ENCODE measurements at regions not wholly inside any gene's neighbourhood (a gene's known extent, or its start where the extent isn't known, plus 50 kb on each side); places are given as distances from the start of the nearest gene placed in this dataset.
"Not testable (repeated sequence)": the region's sequence is repeated elsewhere in the genome, so short reads cannot be mapped to it uniquely, and the experiment has no call there.

- H3K27ac ChIP-seq: no peak overlapping the region
- TF ChIP-seq CTCF (IDR thresholded peaks at IDR 0.05): no peak
- TF ChIP-seq POLR2AphosphoS5 (IDR thresholded peaks at IDR 0.05): no peak
- TF ChIP-seq POLR2A (IDR thresholded peaks at IDR 0.05): no peak
- TF ChIP-seq EP300 (IDR thresholded peaks at IDR 0.05): no peak
- no peaks in the 10 kb centered on the region for H3K36me3 ChIP-seq
- H3K4me3 ChIP-seq: no peak overlapping the region
- 62 to 64% methylated on average over 3 of the region's 3 CpGs for WGBS, 2 donors (ENCODE audit: low coverage in 1 of 2)
- ATAC-seq: no peak
- H3K27me3 ChIP-seq: no peaks in the 10 kb centered on the region
- H3K4me1 ChIP-seq: no peaks in the 10 kb centered on the region
- H3K9me3 ChIP-seq: no peaks in the 10 kb centered on the region
Measured at GRCh38 chr15:87743562-87743961, 513.0 kb downstream of the NTRK3 start.

- 69 to 82% methylated on average over 3 of the region's 3 CpGs for WGBS, 2 donors (ENCODE audit: low coverage in 1 of 2)
- H3K4me1 ChIP-seq: no peaks in the 10 kb centered on the region
- TF ChIP-seq EP300 (IDR thresholded peaks at IDR 0.05): no peak
- TF ChIP-seq POLR2AphosphoS5 (IDR thresholded peaks at IDR 0.05): no peak
- no peak for TF ChIP-seq POLR2A (IDR thresholded peaks at IDR 0.05)
- no peak for TF ChIP-seq CTCF (IDR thresholded peaks at IDR 0.05)
- no peaks in the 10 kb centered on the region for H3K36me3 ChIP-seq
- H3K4me3 ChIP-seq: no peak overlapping the region
- no peak overlapping the region for H3K27ac ChIP-seq
- H3K9me3 ChIP-seq: no peaks in the 10 kb centered on the region
- ATAC-seq: no peak
- no peaks in the 10 kb centered on the region for H3K27me3 ChIP-seq
Measured at GRCh38 chr15:87741350-87741749, 515.2 kb downstream of the NTRK3 start.

GRCh38 chr15:87740655-87741344 lies 515.7 kb downstream of the NTRK3 start:
- Histone ChIP-seq H3K36me3 (no peaks in the 10 kb centered on the region), H3K9me3 (no peaks in the 10 kb centered on the region), H3K27ac (no peak overlapping the region), H3K4me3 (no peak overlapping the region), H3K4me1 (no peaks in the 10 kb centered on the region), H3K27me3 (peaks cover 4% of the 10 kb centered on the region)
- WGBS, 2 donors (ENCODE audit: low coverage in 1 of 2): 71 to 81% methylated on average over 5 of the region's 5 CpGs
- no peak for TF ChIP-seq POLR2A (IDR thresholded peaks at IDR 0.05)
- ATAC-seq: no peak

- Histone ChIP-seq H3K9me3 (no peaks in the 10 kb centered on the region), H3K4me1 (no peaks in the 10 kb centered on the region), H3K27ac (no peak overlapping the region), H3K4me3 (no peak overlapping the region), H3K27me3 (peaks cover 8% of the 10 kb centered on the region), H3K36me3 (no peaks in the 10 kb centered on the region)
- WGBS, 2 donors (ENCODE audit: low coverage in 1 of 2): 78 to 100% methylated on average over 1 to 2 of the region's 2 CpGs
- TF ChIP-seq EP300 (IDR thresholded peaks at IDR 0.05): no peak
- TF ChIP-seq POLR2AphosphoS5 (IDR thresholded peaks at IDR 0.05): no peak
- no peak for TF ChIP-seq CTCF (IDR thresholded peaks at IDR 0.05)
- no peak for TF ChIP-seq POLR2A (IDR thresholded peaks at IDR 0.05)
- ATAC-seq: no peak
Measured at GRCh38 chr15:87739866-87740265, 516.7 kb downstream of the NTRK3 start.

- Histone ChIP-seq H3K4me1 (no peaks in the 10 kb centered on the region), H3K27me3 (peaks cover 14% of the 10 kb centered on the region), H3K36me3 (no peaks in the 10 kb centered on the region), H3K9me3 (no peaks in the 10 kb centered on the region), H3K4me3 (no peak overlapping the region), H3K27ac (no peak overlapping the region)
- no peak for ATAC-seq
- TF ChIP-seq CTCF (IDR thresholded peaks at IDR 0.05): no peak
- 73 to 85% methylated on average over 3 to 4 of the region's 4 CpGs for WGBS, 2 donors (ENCODE audit: low coverage in 1 of 2)
Measured at GRCh38 chr15:87739081-87739480, 517.5 kb downstream of the NTRK3 start.

- ATAC-seq: not testable (repeated sequence)
Measured at GRCh38 chr15:87737460-87737859, 519.1 kb downstream of the NTRK3 start.

More at GRCh38 chr15:87737460-87737859, 519.1 kb downstream of the NTRK3 start:
- 92 to 100% methylated on average over 2 to 3 of the region's 4 CpGs for WGBS, 2 donors (ENCODE audit: low coverage in 1 of 2)
- not testable (repeated sequence) for H3K4me3 ChIP-seq, H3K27ac ChIP-seq, H3K9me3 ChIP-seq, H3K36me3 ChIP-seq, H3K4me1 ChIP-seq
- peaks cover 17% of the 10 kb centered on the region for H3K27me3 ChIP-seq
